Activated T-cell treated with anti-CD3 and anti-CD28 coated beads for 48 hours (primary cell): ENCODE measurements at regions not wholly inside any gene's neighbourhood (a gene's known extent, or its start where the extent isn't known, plus 50 kb on each side); places are given as distances from the start of the nearest gene placed in this dataset.

Source experiments
- DNase-seq: peaks from one replicate; pipeline ENCODE4 v3.0.0-alpha.2; 2020; ENCODE audit warnings: low read depth

GRCh38 chr5:91283899-91284298 lies 99.2 kb downstream of the ARRDC3 start:
- no peak for DNase-seq

GRCh38 chr5:91283326-91283725 lies 99.8 kb downstream of the ARRDC3 start:
- DNase-seq = no peak

- no peak for DNase-seq
Observed at GRCh38 chr5:91282210-91282609, 100.9 kb downstream of the ARRDC3 start.

GRCh38 chr5:91281401-91281800 lies 101.7 kb downstream of the ARRDC3 start:
- no peak for DNase-seq

- peak; percentile 92 for DNase-seq
Observed at GRCh38 chr5:91280362-91281269, 102.5 kb downstream of the ARRDC3 start.

- no peak for DNase-seq
Observed at GRCh38 chr5:91277840-91278239, 105.3 kb downstream of the ARRDC3 start.

GRCh38 chr5:91277093-91277626 lies 106.0 kb downstream of the ARRDC3 start:
- no peak for DNase-seq

GRCh38 chr5:91272858-91273257 lies 110.3 kb downstream of the ARRDC3 start:
- no peak for DNase-seq

GRCh38 chr5:91271999-91272398 lies 111.1 kb downstream of the ARRDC3 start:
- no peak for DNase-seq

GRCh38 chr5:91269198-91269597 lies 113.9 kb downstream of the ARRDC3 start:
- DNase-seq = no peak

- no peak for DNase-seq
Observed at GRCh38 chr5:91266184-91266705, 116.9 kb downstream of the ARRDC3 start.

- DNase-seq = no peak
Observed at GRCh38 chr5:91264311-91265051, 118.6 kb downstream of the ARRDC3 start.

- DNase-seq = no peak
Observed at GRCh38 chr5:91263898-91264297, 119.2 kb downstream of the ARRDC3 start.

GRCh38 chr5:91257301-91257700 lies 125.8 kb downstream of the ARRDC3 start:
- DNase-seq = no peak

- no peak for DNase-seq
Observed at GRCh38 chr5:91256142-91256524, 127.0 kb downstream of the ARRDC3 start.

- DNase-seq = no peak
Observed at GRCh38 chr5:91255396-91256141, 127.5 kb downstream of the ARRDC3 start.

- DNase-seq = no peak
Observed at GRCh38 chr5:91252916-91253315, 130.2 kb downstream of the ARRDC3 start.

GRCh38 chr5:91245871-91246270 lies 137.2 kb downstream of the ARRDC3 start:
- no peak for DNase-seq

GRCh38 chr5:91245074-91245452 lies 138.1 kb downstream of the ARRDC3 start:
- no peak for DNase-seq

GRCh38 chr5:91244380-91245073 lies 138.6 kb downstream of the ARRDC3 start:
- no peak for DNase-seq

- no peak for DNase-seq
Observed at GRCh38 chr5:91243852-91244251, 139.3 kb downstream of the ARRDC3 start.
